ENCODE measurements at regions not wholly inside any gene's neighbourhood (a gene's known extent, or its start where the extent isn't known, plus 50 kb on each side); places are given as distances from the start of the nearest gene placed in this dataset.

- peaks cover 4% of the 10 kb centered on the region for H3K27me3 Mint-ChIP-seq
- CTCF ChIA-PET, result no interaction called here
- POLR2A ChIA-PET, result no interaction called here
- Histone ChIP-seq H3K27me3 (replicated peaks in 1 of 4; ENCODE audit: control extremely low read depth in 1 of 4, control insufficient read depth in 3 of 4, insufficient read depth in 4 of 4, low read length in 3 of 4) (peaks cover 0 to 2% (median 0%) of the 10 kb centered on the region in 4 experiments), H3K9ac (ENCODE audit: low read length) (no peak overlapping the region), H3K4me2 (replicated peaks; ENCODE audit: low read depth, low read length, poor library complexity, severe bottlenecking) (no peak overlapping the region), H3K4me1 (ENCODE audit: control insufficient read depth in 2 of 2, insufficient read depth in 2 of 2, low read length in 2 of 2) (no peaks in the 10 kb centered on the region), H3K4me3 (ENCODE audit: control extremely low read depth in 1 of 5, extremely low read depth in 1 of 5, insufficient read depth in 1 of 5, low read depth in 2 of 5, low read length in 4 of 5) (no peak overlapping the region), H3K27ac (ENCODE audit: low read length in 2 of 2) (no peak overlapping the region), H2AFZ (ENCODE audit: insufficient read depth, low read depth, low read length, poor library complexity, severe bottlenecking) (no peak overlapping the region), H4K20me1 (ENCODE audit: control insufficient read depth, insufficient read depth, low read length, poor library complexity, severe bottlenecking) (no peaks in the 10 kb centered on the region), H3K9me3 (ENCODE audit: control extremely low read depth in 1 of 3, control insufficient read depth in 2 of 3, insufficient read depth in 1 of 3, low read length in 2 of 3) (peaks cover 0 to 4% (median 0%) of the 10 kb centered on the region in 3 donors), H3K36me3 (replicated peaks in 1 of 2; ENCODE audit: control extremely low read depth in 1 of 2, control insufficient read depth in 1 of 2, extremely low read depth in 1 of 2, insufficient read depth in 2 of 2, low read length in 1 of 2) (no peaks in the 10 kb centered on the region), H3K79me2 (ENCODE audit: control insufficient read depth, insufficient read depth, low read length) (no peaks in the 10 kb centered on the region)
- no peak overlapping the region for H3K27ac Mint-ChIP-seq
- H3K9me3 Mint-ChIP-seq (ENCODE audit: insufficient read depth), result no peaks in the 10 kb centered on the region
- DNase-seq, result no peak
- no peak overlapping the region for H3K4me3 Mint-ChIP-seq
- no peaks in the 10 kb centered on the region for H3K4me1 Mint-ChIP-seq
- TF ChIP-seq EZH2 (IDR thresholded peaks at IDR 0.05; ENCODE audit: borderline replicate concordance, insufficient read depth, low read depth, low read length, poor library complexity, severe bottlenecking), result no peak
- TF ChIP-seq CTCF (IDR thresholded peaks at IDR 0.05), result no peak
- 56% methylated on average over 3 of the region's 3 CpGs for WGBS (ENCODE audit: insufficient coverage)
- intact Hi-C loops (cut with micrococcal nuclease), result no loop called here
- no peak for ATAC-seq (ENCODE audit: low read depth)
Observed at GRCh38 chr18:45503990-45504389, 111.3 kb upstream of the SLC14A2 start.

- H3K79me2 ChIP-seq (ENCODE audit: control insufficient read depth, insufficient read depth, low read length), result no peaks in the 10 kb centered on the region
- ATAC-seq (ENCODE audit: low read depth) (no peak), DNase-seq (no peak)
- 80% methylated on average over 7 of the region's 12 CpGs for WGBS (ENCODE audit: insufficient coverage)
- peaks cover 0 to 2% (median 0%) of the 10 kb centered on the region in 4 experiments for H3K27me3 ChIP-seq (replicated peaks in 1 of 4; ENCODE audit: control extremely low read depth in 1 of 4, control insufficient read depth in 3 of 4, insufficient read depth in 4 of 4, low read length in 3 of 4)
- H3K27ac ChIP-seq (ENCODE audit: low read length in 2 of 2), result no peak overlapping the region
- H3K4me2 ChIP-seq (replicated peaks; ENCODE audit: low read depth, low read length, poor library complexity, severe bottlenecking), result no peak overlapping the region
- no peaks in the 10 kb centered on the region for H3K9me3 Mint-ChIP-seq (ENCODE audit: insufficient read depth)
- H3K27ac Mint-ChIP-seq, result no peak overlapping the region
- CTCF ChIA-PET, result no interaction called here
- TF ChIP-seq CTCF (IDR thresholded peaks at IDR 0.05) (no peak), EZH2 (IDR thresholded peaks at IDR 0.05; ENCODE audit: borderline replicate concordance, insufficient read depth, low read depth, low read length, poor library complexity, severe bottlenecking) (no peak)
- no peak overlapping the region for H3K4me3 Mint-ChIP-seq
- H3K9ac ChIP-seq (ENCODE audit: low read length), result no peak overlapping the region
- no peaks in the 10 kb centered on the region for H4K20me1 ChIP-seq (ENCODE audit: control insufficient read depth, insufficient read depth, low read length, poor library complexity, severe bottlenecking)
- POLR2A ChIA-PET, result no interaction called here
- H2AFZ ChIP-seq (ENCODE audit: insufficient read depth, low read depth, low read length, poor library complexity, severe bottlenecking), result no peak overlapping the region
- peaks cover 0 to 4% (median 0%) of the 10 kb centered on the region in 3 donors for H3K9me3 ChIP-seq (ENCODE audit: control extremely low read depth in 1 of 3, control insufficient read depth in 2 of 3, insufficient read depth in 1 of 3, low read length in 2 of 3)
- intact Hi-C loops (cut with micrococcal nuclease), result no loop called here
- peaks cover 4% of the 10 kb centered on the region for H3K27me3 Mint-ChIP-seq
- no peaks in the 10 kb centered on the region for H3K4me1 ChIP-seq (ENCODE audit: control insufficient read depth in 2 of 2, insufficient read depth in 2 of 2, low read length in 2 of 2)
- H3K4me3 ChIP-seq (ENCODE audit: control extremely low read depth in 1 of 5, extremely low read depth in 1 of 5, insufficient read depth in 1 of 5, low read depth in 2 of 5, low read length in 4 of 5), result no peak overlapping the region
- H3K36me3 ChIP-seq (replicated peaks in 1 of 2; ENCODE audit: control extremely low read depth in 1 of 2, control insufficient read depth in 1 of 2, extremely low read depth in 1 of 2, insufficient read depth in 2 of 2, low read length in 1 of 2), result no peaks in the 10 kb centered on the region
- no peaks in the 10 kb centered on the region for H3K4me1 Mint-ChIP-seq
Observed at GRCh38 chr18:45505497-45506206, 109.6 kb upstream of the SLC14A2 start.
